GM23338 (cell line): ENCODE measurements at regions not wholly inside any gene's neighbourhood (a gene's known extent, or its start where the extent isn't known, plus 50 kb on each side); places are given as distances from the start of the nearest gene placed in this dataset.

Source experiments
- ATAC-seq: fragments of 200-7000 bp; cut with Tn5 transposase; 3 replicates; pipeline ENCODE4 v1.9.1; 2020
- DNase-seq: peaks from one replicate; pipeline ENCODE4 v3.0.0-alpha.2; 2015; ENCODE audit warnings: low spot score
- H2AFZ ChIP-seq: fragments of 200-600 bp; sonication (generic); 2 replicates; pipeline ENCODE4 v1.8.0; 2016; ENCODE audit warnings: antibody characterized with exemption, mild to moderate bottlenecking, moderate library complexity
- H3F3A ChIP-seq: fragments of 200-600 bp; sonication (generic); replicated peaks from 2 replicates; pipeline ENCODE4 v1.8.0; 2017; ENCODE audit warnings: antibody characterized with exemption, mixed run types, low read depth
- H3K27ac ChIP-seq: fragments of 200-600 bp; sonication (generic); 2 replicates; pipeline ENCODE4 v1.6.1; 2016; ENCODE audit warnings: low read depth
- H3K27me3 ChIP-seq: fragments of 200-600 bp; sonication (generic); 2 replicates; pipeline ENCODE4 v1.8.0; 2016; ENCODE audit warnings: mild to moderate bottlenecking, mixed run types, moderate library complexity; ENCODE audit not compliant: insufficient read depth
- H3K36me3 ChIP-seq: fragments of 200-600 bp; sonication (generic); 2 replicates; pipeline ENCODE4 v1.8.0; 2016; ENCODE audit warnings: mild to moderate bottlenecking; ENCODE audit not compliant: insufficient read depth
- H3K4me1 ChIP-seq: fragments of 200-600 bp; sonication (generic); 2 replicates; pipeline ENCODE4 v1.8.0; 2016; ENCODE audit warnings: mild to moderate bottlenecking, moderate library complexity; ENCODE audit not compliant: insufficient read depth
- H3K4me2 ChIP-seq: fragments of 200-600 bp; sonication (generic); 2 replicates; pipeline ENCODE4 v1.7.1; 2017; ENCODE audit warnings: mixed run types
- H3K4me3 ChIP-seq: fragments of 200-600 bp; sonication (generic); 2 replicates; pipeline ENCODE4 v1.6.1; 2016; ENCODE audit warnings: mixed run types
- H3K79me2 ChIP-seq: fragments of 200-600 bp; sonication (generic); replicated peaks from 2 replicates; pipeline ENCODE4 v1.8.0; 2017; ENCODE audit warnings: mild to moderate bottlenecking; ENCODE audit not compliant: insufficient read depth
- H3K9me2 ChIP-seq: fragments of 200-600 bp; sonication (generic); 2 replicates; pipeline ENCODE4 v1.8.0; 2017; ENCODE audit not compliant: insufficient read depth
- H4K20me1 ChIP-seq: fragments of 200-600 bp; sonication (generic); replicated peaks from 2 replicates; pipeline ENCODE4 v1.8.0; 2017; ENCODE audit warnings: mild to moderate bottlenecking; ENCODE audit not compliant: insufficient read depth
- H3K27ac Mint-ChIP-seq: 2 replicates; pipeline ENCODE4 v1.8.0; 2020; ENCODE audit warnings: inconsistent platforms, mild to moderate bottlenecking, moderate library complexity, mixed read lengths
- H3K27me3 Mint-ChIP-seq: 3 replicates; pipeline ENCODE4 v1.8.0; 2022; ENCODE audit warnings: low read depth, mild to moderate bottlenecking, moderate library complexity, mixed read lengths, inconsistent platforms; ENCODE audit not compliant: insufficient read depth, poor library complexity
- H3K36me3 Mint-ChIP-seq: 3 replicates; pipeline ENCODE4 v1.8.0; 2021; ENCODE audit warnings: low read depth, mild to moderate bottlenecking, inconsistent platforms, moderate library complexity, mixed read lengths
- H3K4me1 Mint-ChIP-seq: 3 replicates; pipeline ENCODE4 v1.8.0; 2020; ENCODE audit warnings: mild to moderate bottlenecking, inconsistent platforms, mixed read lengths
- H3K4me3 Mint-ChIP-seq: 3 replicates; pipeline ENCODE4 v1.8.0; 2021; ENCODE audit warnings: moderate library complexity, mild to moderate bottlenecking, inconsistent platforms, mixed read lengths
- H3K9me3 Mint-ChIP-seq: 3 replicates; pipeline ENCODE4 v1.8.0; 2020; ENCODE audit warnings: moderate library complexity, mild to moderate bottlenecking, inconsistent platforms, mixed read lengths
- CREB1 ChIP-seq: fragments of 250-450 bp; sonication (Bioruptor Pico); IDR thresholded peaks from 2 replicates; pipeline ENCODE4 v1.5.0; 2020; ENCODE audit warnings: low read depth, mild to moderate bottlenecking, moderate library complexity
- ETS1 ChIP-seq: IDR thresholded peaks from 2 replicates; pipeline ENCODE4 v1.6.1; 2016; ENCODE audit warnings: antibody characterized with exemption
- EZH2 ChIP-seq: fragments of 200-600 bp; sonication (generic); IDR thresholded peaks from one replicate; pipeline ENCODE4 v1.8.0; 2017; ENCODE audit warnings: antibody characterized with exemption, mild to moderate bottlenecking, low read depth; ENCODE audit not compliant: unreplicated experiment
- EZH2phosphoT487 ChIP-seq: fragments of 200-600 bp; sonication (generic); IDR thresholded peaks from one replicate; pipeline ENCODE4 v1.8.1; 2018; ENCODE audit warnings: antibody characterized with exemption; ENCODE audit not compliant: unreplicated experiment
- JUNB ChIP-seq: IDR thresholded peaks from one replicate; pipeline ENCODE4 v1.6.1; 2016; ENCODE audit warnings: antibody characterized with exemption; ENCODE audit not compliant: unreplicated experiment
- NANOG ChIP-seq: IDR thresholded peaks from 2 replicates; pipeline ENCODE4 v1.6.1; 2016; ENCODE audit warnings: antibody characterized with exemption, borderline replicate concordance
- POLR2AphosphoS5 ChIP-seq: IDR thresholded peaks from 2 replicates; pipeline ENCODE4 v1.6.1; 2016; ENCODE audit warnings: antibody characterized with exemption, low read depth
- REST ChIP-seq: IDR thresholded peaks from one replicate; pipeline ENCODE4 v1.6.1; 2018; ENCODE audit warnings: antibody characterized with exemption; ENCODE audit not compliant: unreplicated experiment
- STAT1 ChIP-seq: IDR thresholded peaks from one replicate; pipeline ENCODE4 v1.6.1; 2016; ENCODE audit warnings: antibody characterized with exemption; ENCODE audit not compliant: unreplicated experiment
- ZNF114 ChIP-seq: fragments of 250-450 bp; sonication (Bioruptor Pico); IDR thresholded peaks from 2 replicates; pipeline ENCODE4 v1.5.0; 2020; ENCODE audit warnings: mild to moderate bottlenecking, moderate library complexity
- ZNF331 ChIP-seq: fragments of 250-450 bp; sonication (Bioruptor Pico); IDR thresholded peaks from 2 replicates; pipeline ENCODE4 v1.5.0; 2020; ENCODE audit warnings: low read depth, mild to moderate bottlenecking, moderate library complexity
- TF ChIP-seq, protein P1 (sequence below): fragments of 250-450 bp; sonication (Bioruptor Pico); IDR thresholded peaks from 2 replicates; pipeline ENCODE4 v1.5.0; 2020; ENCODE audit warnings: mild to moderate bottlenecking, moderate library complexity
- TF ChIP-seq, protein P2 (sequence below), 2 experiments: fragments of 200-600 bp in 1 of 2; sonication (generic) in 1 of 2; conservative IDR thresholded peaks; 2 replicates each; pipeline versions ENCODE4 v1.5.1 to v1.6.1; 2016 to 2017; ENCODE audit warnings: antibody characterized with exemption in 2 of 2, low read depth in 2 of 2, mild to moderate bottlenecking in 2 of 2, moderate library complexity in 1 of 2

DNA sequence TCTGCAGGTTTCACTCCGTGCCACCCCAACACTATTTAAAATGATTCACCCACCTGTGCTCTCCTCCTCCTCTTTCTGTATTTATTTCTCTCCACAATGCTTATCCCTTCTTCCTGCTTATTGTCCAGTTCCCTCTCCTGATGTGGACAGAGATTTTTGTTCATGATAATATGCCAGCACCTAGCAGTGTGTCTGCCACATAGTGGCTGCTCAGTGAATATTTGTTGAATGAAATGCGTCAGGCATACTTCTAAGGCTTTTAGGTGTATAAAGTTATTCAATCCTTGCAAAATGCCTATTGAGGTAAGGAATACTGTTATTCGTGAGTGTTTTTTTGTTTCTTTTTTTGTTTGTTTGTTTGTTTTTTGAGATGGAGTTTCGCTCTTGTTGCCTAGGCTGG lies 67.5 kb upstream of the MME start:
- no peaks in the 10 kb centered on the region for H3K9me3 Mint-ChIP-seq
- ATAC-seq = no peak

More for the DNA sequence above, 67.5 kb upstream of the MME start:
- Histone ChIP-seq H3K4me1 (peaks cover 20% of the 10 kb centered on the region), H3K79me2 (no peaks in the 10 kb centered on the region), H3K4me2 (no peak overlapping the region), H3K9me2 (peaks cover 6% of the 10 kb centered on the region; the same call in 1 of the 2 replicates), H3K27ac (no peak overlapping the region), H3K27me3 (no peaks in the 10 kb centered on the region), H4K20me1 (no peaks in the 10 kb centered on the region), H2AFZ (no peak overlapping the region), H3K36me3 (no peaks in the 10 kb centered on the region), H3F3A (no peaks in the 10 kb centered on the region), H3K4me3 (no peak overlapping the region)
- no peak for DNase-seq
- no peaks in the 10 kb centered on the region for H3K36me3 Mint-ChIP-seq
- peaks cover 2% of the 10 kb centered on the region for H3K27me3 Mint-ChIP-seq
- no peak overlapping the region for H3K27ac Mint-ChIP-seq
- TF ChIP-seq, protein P1, sequence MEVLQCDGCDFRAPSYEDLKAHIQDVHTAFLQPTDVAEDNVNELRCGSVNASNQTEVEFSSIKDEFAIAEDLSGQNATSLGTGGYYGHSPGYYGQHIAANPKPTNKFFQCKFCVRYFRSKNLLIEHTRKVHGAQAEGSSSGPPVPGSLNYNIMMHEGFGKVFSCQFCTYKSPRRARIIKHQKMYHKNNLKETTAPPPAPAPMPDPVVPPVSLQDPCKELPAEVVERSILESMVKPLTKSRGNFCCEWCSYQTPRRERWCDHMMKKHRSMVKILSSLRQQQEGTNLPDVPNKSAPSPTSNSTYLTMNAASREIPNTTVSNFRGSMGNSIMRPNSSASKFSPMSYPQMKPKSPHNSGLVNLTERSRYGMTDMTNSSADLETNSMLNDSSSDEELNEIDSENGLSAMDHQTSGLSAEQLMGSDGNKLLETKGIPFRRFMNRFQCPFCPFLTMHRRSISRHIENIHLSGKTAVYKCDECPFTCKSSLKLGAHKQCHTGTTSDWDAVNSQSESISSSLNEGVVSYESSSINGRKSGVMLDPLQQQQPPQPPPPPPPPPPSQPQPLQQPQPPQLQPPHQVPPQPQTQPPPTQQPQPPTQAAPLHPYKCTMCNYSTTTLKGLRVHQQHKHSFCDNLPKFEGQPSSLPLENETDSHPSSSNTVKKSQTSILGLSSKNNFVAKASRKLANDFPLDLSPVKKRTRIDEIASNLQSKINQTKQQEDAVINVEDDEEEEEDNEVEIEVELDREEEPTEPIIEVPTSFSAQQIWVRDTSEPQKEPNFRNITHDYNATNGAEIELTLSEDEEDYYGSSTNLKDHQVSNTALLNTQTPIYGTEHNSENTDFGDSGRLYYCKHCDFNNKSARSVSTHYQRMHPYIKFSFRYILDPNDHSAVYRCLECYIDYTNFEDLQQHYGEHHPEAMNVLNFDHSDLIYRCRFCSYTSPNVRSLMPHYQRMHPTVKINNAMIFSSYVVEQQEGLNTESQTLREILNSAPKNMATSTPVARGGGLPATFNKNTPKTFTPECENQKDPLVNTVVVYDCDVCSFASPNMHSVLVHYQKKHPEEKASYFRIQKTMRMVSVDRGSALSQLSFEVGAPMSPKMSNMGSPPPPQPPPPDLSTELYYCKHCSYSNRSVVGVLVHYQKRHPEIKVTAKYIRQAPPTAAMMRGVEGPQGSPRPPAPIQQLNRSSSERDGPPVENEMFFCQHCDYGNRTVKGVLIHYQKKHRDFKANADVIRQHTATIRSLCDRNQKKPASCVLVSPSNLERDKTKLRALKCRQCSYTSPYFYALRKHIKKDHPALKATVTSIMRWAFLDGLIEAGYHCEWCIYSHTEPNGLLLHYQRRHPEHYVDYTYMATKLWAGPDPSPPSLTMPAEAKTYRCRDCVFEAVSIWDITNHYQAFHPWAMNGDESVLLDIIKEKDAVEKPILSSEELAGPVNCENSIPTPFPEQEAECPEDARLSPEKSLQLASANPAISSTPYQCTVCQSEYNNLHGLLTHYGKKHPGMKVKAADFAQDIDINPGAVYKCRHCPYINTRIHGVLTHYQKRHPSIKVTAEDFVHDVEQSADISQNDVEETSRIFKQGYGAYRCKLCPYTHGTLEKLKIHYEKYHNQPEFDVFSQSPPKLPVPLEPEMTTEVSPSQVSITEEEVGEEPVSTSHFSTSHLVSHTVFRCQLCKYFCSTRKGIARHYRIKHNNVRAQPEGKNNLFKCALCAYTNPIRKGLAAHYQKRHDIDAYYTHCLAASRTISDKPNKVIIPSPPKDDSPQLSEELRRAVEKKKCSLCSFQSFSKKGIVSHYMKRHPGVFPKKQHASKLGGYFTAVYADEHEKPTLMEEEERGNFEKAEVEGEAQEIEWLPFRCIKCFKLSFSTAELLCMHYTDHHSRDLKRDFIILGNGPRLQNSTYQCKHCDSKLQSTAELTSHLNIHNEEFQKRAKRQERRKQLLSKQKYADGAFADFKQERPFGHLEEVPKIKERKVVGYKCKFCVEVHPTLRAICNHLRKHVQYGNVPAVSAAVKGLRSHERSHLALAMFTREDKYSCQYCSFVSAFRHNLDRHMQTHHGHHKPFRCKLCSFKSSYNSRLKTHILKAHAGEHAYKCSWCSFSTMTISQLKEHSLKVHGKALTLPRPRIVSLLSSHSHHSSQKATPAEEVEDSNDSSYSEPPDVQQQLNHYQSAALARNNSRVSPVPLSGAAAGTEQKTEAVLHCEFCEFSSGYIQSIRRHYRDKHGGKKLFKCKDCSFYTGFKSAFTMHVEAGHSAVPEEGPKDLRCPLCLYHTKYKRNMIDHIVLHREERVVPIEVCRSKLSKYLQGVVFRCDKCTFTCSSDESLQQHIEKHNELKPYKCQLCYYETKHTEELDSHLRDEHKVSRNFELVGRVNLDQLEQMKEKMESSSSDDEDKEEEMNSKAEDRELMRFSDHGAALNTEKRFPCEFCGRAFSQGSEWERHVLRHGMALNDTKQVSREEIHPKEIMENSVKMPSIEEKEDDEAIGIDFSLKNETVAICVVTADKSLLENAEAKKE (CRISPR knock-in tag) = no peak
- TF ChIP-seq REST = no peak
- TF ChIP-seq, protein P2, sequence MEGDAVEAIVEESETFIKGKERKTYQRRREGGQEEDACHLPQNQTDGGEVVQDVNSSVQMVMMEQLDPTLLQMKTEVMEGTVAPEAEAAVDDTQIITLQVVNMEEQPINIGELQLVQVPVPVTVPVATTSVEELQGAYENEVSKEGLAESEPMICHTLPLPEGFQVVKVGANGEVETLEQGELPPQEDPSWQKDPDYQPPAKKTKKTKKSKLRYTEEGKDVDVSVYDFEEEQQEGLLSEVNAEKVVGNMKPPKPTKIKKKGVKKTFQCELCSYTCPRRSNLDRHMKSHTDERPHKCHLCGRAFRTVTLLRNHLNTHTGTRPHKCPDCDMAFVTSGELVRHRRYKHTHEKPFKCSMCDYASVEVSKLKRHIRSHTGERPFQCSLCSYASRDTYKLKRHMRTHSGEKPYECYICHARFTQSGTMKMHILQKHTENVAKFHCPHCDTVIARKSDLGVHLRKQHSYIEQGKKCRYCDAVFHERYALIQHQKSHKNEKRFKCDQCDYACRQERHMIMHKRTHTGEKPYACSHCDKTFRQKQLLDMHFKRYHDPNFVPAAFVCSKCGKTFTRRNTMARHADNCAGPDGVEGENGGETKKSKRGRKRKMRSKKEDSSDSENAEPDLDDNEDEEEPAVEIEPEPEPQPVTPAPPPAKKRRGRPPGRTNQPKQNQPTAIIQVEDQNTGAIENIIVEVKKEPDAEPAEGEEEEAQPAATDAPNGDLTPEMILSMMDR (conservative IDR thresholded peaks at IDR 0.05; ENCODE audit: low read depth in 2 of 2) = no peak
- TF ChIP-seq STAT1 = no peak
- TF ChIP-seq ETS1 = no peak
- no peak for TF ChIP-seq EZH2
- TF ChIP-seq EZH2phosphoT487 = no peak
- TF ChIP-seq POLR2AphosphoS5 = no peak
- TF ChIP-seq ZNF114 (CRISPR knock-in tag) = no peak
- no peak for TF ChIP-seq CREB1 (CRISPR knock-in tag)
- no peak for TF ChIP-seq NANOG
- no peak for TF ChIP-seq ZNF331
- no peak for TF ChIP-seq JUNB
- H3K4me1 Mint-ChIP-seq = peaks cover 21% of the 10 kb centered on the region
- no peak overlapping the region for H3K4me3 Mint-ChIP-seq
